NAMALWA (cell line): ENCODE measurements at regions not wholly inside any gene's neighbourhood (a gene's known extent, or its start where the extent isn't known, plus 50 kb on each side); places are given as distances from the start of the nearest gene placed in this dataset.
A peak's percentile ranks its signal among the peaks of the same experiment; 100 is the strongest.

Experiments
- DNase-seq: peaks from one replicate; pipeline ENCODE4 v3.0.0-alpha.2; 2015; ENCODE audit warnings: low spot score

- no peak for DNase-seq
These were observed 921.8 kb downstream of the UQCRFS1 start for GRCh38 chr19:28290963-28291657.

GRCh38 chr19:28289295-28290063 is 923.5 kb downstream of the UQCRFS1 start:
- DNase-seq: no peak

GRCh38 chr19:28288572-28289264 is 924.2 kb downstream of the UQCRFS1 start:
- no peak for DNase-seq

- DNase-seq: no peak
These were observed 927.0 kb downstream of the UQCRFS1 start for GRCh38 chr19:28285917-28286316.

GRCh38 chr19:28285078-28285477 is 927.9 kb downstream of the UQCRFS1 start:
- DNase-seq: no peak

- no peak for DNase-seq
These were observed 928.6 kb downstream of the UQCRFS1 start for GRCh38 chr19:28284389-28284788.

GRCh38 chr19:28283592-28283991 is 929.4 kb downstream of the UQCRFS1 start:
- no peak for DNase-seq

- DNase-seq: no peak
These were observed 931.3 kb downstream of the UQCRFS1 start for GRCh38 chr19:28281676-28282075.

GRCh38 chr19:28264556-28264955 is 948.4 kb downstream of the UQCRFS1 start:
- DNase-seq: no peak

- no peak for DNase-seq
These were observed 954.1 kb downstream of the UQCRFS1 start for GRCh38 chr19:28258829-28259228.

GRCh38 chr19:28257396-28257795 is 955.6 kb downstream of the UQCRFS1 start:
- no peak for DNase-seq

GRCh38 chr19:28247243-28247642 is 965.7 kb downstream of the UQCRFS1 start:
- DNase-seq: no peak

GRCh38 chr19:28245937-28246336 is 967.0 kb downstream of the UQCRFS1 start:
- no peak for DNase-seq

- no peak for DNase-seq
These were observed 968.0 kb downstream of the UQCRFS1 start for GRCh38 chr19:28244966-28245365.

- peak; percentile 73 for DNase-seq
These were observed 970.5 kb downstream of the UQCRFS1 start for GRCh38 chr19:28242317-28242927.

GRCh38 chr19:28239270-28239669 is 973.7 kb downstream of the UQCRFS1 start:
- peak; percentile 43 for DNase-seq

GRCh38 chr19:28238270-28238820 is 974.6 kb downstream of the UQCRFS1 start:
- DNase-seq: no peak

GRCh38 chr19:28235606-28236125 is 977.3 kb downstream of the UQCRFS1 start:
- DNase-seq: no peak

- no peak for DNase-seq
These were observed 978.3 kb downstream of the UQCRFS1 start for GRCh38 chr19:28234637-28235036.

- no peak for DNase-seq
These were observed 984.1 kb downstream of the UQCRFS1 start for GRCh38 chr19:28228854-28229253.

GRCh38 chr19:28224441-28224840 is 988.5 kb downstream of the UQCRFS1 start:
- no peak for DNase-seq

- no peak for DNase-seq
These were observed 991.2 kb downstream of the UQCRFS1 start for GRCh38 chr19:28221736-28222135.
